ENCODE measurements at regions not wholly inside any gene's neighbourhood (a gene's known extent, or its start where the extent isn't known, plus 50 kb on each side); places are given as distances from the start of the nearest gene placed in this dataset.
"Not testable (repeated sequence)": the region's sequence is repeated elsewhere in the genome, so short reads cannot be mapped to it uniquely, and the experiment has no call there.

- H3K9me3 ChIP-seq (replicated peaks; ENCODE audit: control insufficient read depth, low read depth, low read length) = no peaks in the 10 kb centered on the region
- no peak for DNase-seq
- no peak overlapping the region for H3K4me3 ChIP-seq (ENCODE audit: low read length)
- no peak overlapping the region for H3K27ac ChIP-seq (ENCODE audit: low read length)
- H3K4me1 ChIP-seq (ENCODE audit: control insufficient read depth, insufficient read depth, low read length) = no peaks in the 10 kb centered on the region
- H3K27me3 ChIP-seq (ENCODE audit: control insufficient read depth, insufficient read depth, low read length) = no peaks in the 10 kb centered on the region
- WGBS (ENCODE audit: insufficient coverage) = no CpG with 5 or more reads among the region's 1 CpG
- no peaks in the 10 kb centered on the region for H3K36me3 ChIP-seq (ENCODE audit: control insufficient read depth, insufficient read depth, low read length)
Measured at GRCh38 chr18:43785158-43785557, 507.9 kb upstream of the SYT4 start.

- Histone ChIP-seq H3K4me3 (ENCODE audit: low read length) (no peak overlapping the region), H3K9me3 (replicated peaks; ENCODE audit: control insufficient read depth, low read depth, low read length) (no peaks in the 10 kb centered on the region), H3K27me3 (ENCODE audit: control insufficient read depth, insufficient read depth, low read length) (no peaks in the 10 kb centered on the region), H3K4me1 (ENCODE audit: control insufficient read depth, insufficient read depth, low read length) (no peaks in the 10 kb centered on the region), H3K27ac (ENCODE audit: low read length) (no peak overlapping the region), H3K36me3 (ENCODE audit: control insufficient read depth, insufficient read depth, low read length) (no peaks in the 10 kb centered on the region)
- no peak for DNase-seq
- WGBS (ENCODE audit: insufficient coverage) = no CpG with 5 or more reads among the region's 4 CpGs
Measured at GRCh38 chr18:43786893-43787292, 509.6 kb upstream of the SYT4 start.

- not testable (repeated sequence) for H3K4me1 ChIP-seq (ENCODE audit: control insufficient read depth, insufficient read depth, low read length); H3K27ac ChIP-seq (ENCODE audit: low read length); H3K9me3 ChIP-seq (replicated peaks; ENCODE audit: control insufficient read depth, low read depth, low read length); H3K27me3 ChIP-seq (ENCODE audit: control insufficient read depth, insufficient read depth, low read length); H3K36me3 ChIP-seq (ENCODE audit: control insufficient read depth, insufficient read depth, low read length); H3K4me3 ChIP-seq (ENCODE audit: low read length); DNase-seq
Measured at GRCh38 chr18:43787721-43788120, 510.4 kb upstream of the SYT4 start.

GRCh38 chr18:43789234-43790000 is 512.1 kb upstream of the SYT4 start:
- H3K9me3 ChIP-seq (replicated peaks; ENCODE audit: control insufficient read depth, low read depth, low read length) = no peaks in the 10 kb centered on the region
- no peaks in the 10 kb centered on the region for H3K4me1 ChIP-seq (ENCODE audit: control insufficient read depth, insufficient read depth, low read length)
- no peaks in the 10 kb centered on the region for H3K27me3 ChIP-seq (ENCODE audit: control insufficient read depth, insufficient read depth, low read length)
- no peak overlapping the region for H3K4me3 ChIP-seq (ENCODE audit: low read length)
- DNase-seq = peak; percentile 81
- H3K27ac ChIP-seq (ENCODE audit: low read length) = no peak overlapping the region
- 14% methylated on average over 1 of the region's 3 CpGs for WGBS (ENCODE audit: insufficient coverage)
- H3K36me3 ChIP-seq (ENCODE audit: control insufficient read depth, insufficient read depth, low read length) = no peaks in the 10 kb centered on the region

GRCh38 chr18:43793910-43794309 is 516.6 kb upstream of the SYT4 start:
- no CpG with 5 or more reads among the region's 1 CpG for WGBS (ENCODE audit: insufficient coverage)
- no peaks in the 10 kb centered on the region for H3K9me3 ChIP-seq (replicated peaks; ENCODE audit: control insufficient read depth, low read depth, low read length)
- H3K27ac ChIP-seq (ENCODE audit: low read length) = no peak overlapping the region

GRCh38 chr18:43794363-43794762 is 517.1 kb upstream of the SYT4 start:
- Histone ChIP-seq H3K4me1 (ENCODE audit: control insufficient read depth, insufficient read depth, low read length) (no peaks in the 10 kb centered on the region), H3K9me3 (replicated peaks; ENCODE audit: control insufficient read depth, low read depth, low read length) (no peaks in the 10 kb centered on the region), H3K4me3 (ENCODE audit: low read length) (no peak overlapping the region), H3K27me3 (ENCODE audit: control insufficient read depth, insufficient read depth, low read length) (no peaks in the 10 kb centered on the region), H3K36me3 (ENCODE audit: control insufficient read depth, insufficient read depth, low read length) (no peaks in the 10 kb centered on the region), H3K27ac (ENCODE audit: low read length) (no peak overlapping the region)
- DNase-seq = no peak
- WGBS (ENCODE audit: insufficient coverage) = no CpG with 5 or more reads among the region's 2 CpGs

More at GRCh38 chr18:43793910-43794309, 516.6 kb upstream of the SYT4 start:
- Histone ChIP-seq H3K36me3 (ENCODE audit: control insufficient read depth, insufficient read depth, low read length) (no peaks in the 10 kb centered on the region), H3K4me3 (ENCODE audit: low read length) (no peak overlapping the region), H3K4me1 (ENCODE audit: control insufficient read depth, insufficient read depth, low read length) (no peaks in the 10 kb centered on the region), H3K27me3 (ENCODE audit: control insufficient read depth, insufficient read depth, low read length) (no peaks in the 10 kb centered on the region)
- DNase-seq = no peak

- DNase-seq = no peak
- no peak overlapping the region for H3K4me3 ChIP-seq (ENCODE audit: low read length)
- H3K27ac ChIP-seq (ENCODE audit: low read length) = no peak overlapping the region
- no peaks in the 10 kb centered on the region for H3K36me3 ChIP-seq (ENCODE audit: control insufficient read depth, insufficient read depth, low read length)
- H3K9me3 ChIP-seq (replicated peaks; ENCODE audit: control insufficient read depth, low read depth, low read length) = no peaks in the 10 kb centered on the region
- WGBS (ENCODE audit: insufficient coverage) = no CpG with 5 or more reads among the region's 1 CpG
- H3K27me3 ChIP-seq (ENCODE audit: control insufficient read depth, insufficient read depth, low read length) = no peaks in the 10 kb centered on the region
- H3K4me1 ChIP-seq (ENCODE audit: control insufficient read depth, insufficient read depth, low read length) = no peaks in the 10 kb centered on the region
Measured at GRCh38 chr18:43797347-43797746, 520.1 kb upstream of the SYT4 start.

- Histone ChIP-seq H3K4me1 (ENCODE audit: control insufficient read depth, insufficient read depth, low read length) (no peaks in the 10 kb centered on the region), H3K27ac (ENCODE audit: low read length) (no peak overlapping the region), H3K27me3 (ENCODE audit: control insufficient read depth, insufficient read depth, low read length) (no peaks in the 10 kb centered on the region), H3K36me3 (ENCODE audit: control insufficient read depth, insufficient read depth, low read length) (no peaks in the 10 kb centered on the region), H3K4me3 (ENCODE audit: low read length) (no peak overlapping the region), H3K9me3 (replicated peaks; ENCODE audit: control insufficient read depth, low read depth, low read length) (peaks cover 8% of the 10 kb centered on the region)
- 83% methylated on average over 1 of the region's 4 CpGs for WGBS (ENCODE audit: insufficient coverage)
- no peak for DNase-seq
Measured at GRCh38 chr18:43800584-43800983, 523.3 kb upstream of the SYT4 start.

- no peak overlapping the region for H3K27ac ChIP-seq (ENCODE audit: low read length)
- no peaks in the 10 kb centered on the region for H3K4me1 ChIP-seq (ENCODE audit: control insufficient read depth, insufficient read depth, low read length)
- DNase-seq = peak; percentile 25
- 39% methylated on average over 5 of the region's 5 CpGs for WGBS (ENCODE audit: insufficient coverage)
- peaks cover 8% of the 10 kb centered on the region for H3K9me3 ChIP-seq (replicated peaks; ENCODE audit: control insufficient read depth, low read depth, low read length)
- H3K36me3 ChIP-seq (ENCODE audit: control insufficient read depth, insufficient read depth, low read length) = no peaks in the 10 kb centered on the region
- no peak overlapping the region for H3K4me3 ChIP-seq (ENCODE audit: low read length)
- H3K27me3 ChIP-seq (ENCODE audit: control insufficient read depth, insufficient read depth, low read length) = no peaks in the 10 kb centered on the region
Measured at GRCh38 chr18:43805646-43806194, 528.4 kb upstream of the SYT4 start.

GRCh38 chr18:43812627-43813026 is 535.3 kb upstream of the SYT4 start:
- Histone ChIP-seq H3K4me3 (ENCODE audit: low read length) (no peak overlapping the region), H3K27ac (ENCODE audit: low read length) (no peak overlapping the region), H3K27me3 (ENCODE audit: control insufficient read depth, insufficient read depth, low read length) (no peaks in the 10 kb centered on the region), H3K9me3 (replicated peaks; ENCODE audit: control insufficient read depth, low read depth, low read length) (peaks cover 2% of the 10 kb centered on the region), H3K4me1 (ENCODE audit: control insufficient read depth, insufficient read depth, low read length) (no peaks in the 10 kb centered on the region), H3K36me3 (ENCODE audit: control insufficient read depth, insufficient read depth, low read length) (no peaks in the 10 kb centered on the region)
- WGBS (ENCODE audit: insufficient coverage) = no CpG with 5 or more reads among the region's 1 CpG
- no peak for DNase-seq

Measured in muscle of leg (tissue), 3 donors.